ES-I3 (cell line): ENCODE measurements at regions not wholly inside any gene's neighbourhood (a gene's known extent, or its start where the extent isn't known, plus 50 kb on each side); places are given as distances from the start of the nearest gene placed in this dataset.

Source experiments
- H3K36me3 ChIP-seq: 2 replicates; pipeline ENCODE4 v1.6.1; 2013; ENCODE audit warnings: mild to moderate bottlenecking, low read length, control low read depth, moderate library complexity; ENCODE audit not compliant: insufficient read depth
- H3K4me1 ChIP-seq: 2 replicates; pipeline ENCODE4 v1.6.1; 2013; ENCODE audit warnings: mild to moderate bottlenecking, control low read depth, low read length; ENCODE audit not compliant: insufficient read depth
- H3K9ac ChIP-seq: 2 replicates; pipeline ENCODE4 v1.6.1; 2013; ENCODE audit warnings: low read depth, mild to moderate bottlenecking, low read length, moderate library complexity
- H3K9me3 ChIP-seq: 2 replicates; pipeline ENCODE4 v1.6.1; 2013; ENCODE audit warnings: mild to moderate bottlenecking, low read length, moderate library complexity; ENCODE audit not compliant: control insufficient read depth, insufficient read depth

- Histone ChIP-seq H3K36me3 (no peaks in the 10 kb centered on the region), H3K9me3 (no peaks in the 10 kb centered on the region), H3K9ac (no peak overlapping the region), H3K4me1 (no peaks in the 10 kb centered on the region)
These were observed 49.8 kb downstream of the ABCC12 start for GRCh38 chr16:48105976-48106375.

DNA sequence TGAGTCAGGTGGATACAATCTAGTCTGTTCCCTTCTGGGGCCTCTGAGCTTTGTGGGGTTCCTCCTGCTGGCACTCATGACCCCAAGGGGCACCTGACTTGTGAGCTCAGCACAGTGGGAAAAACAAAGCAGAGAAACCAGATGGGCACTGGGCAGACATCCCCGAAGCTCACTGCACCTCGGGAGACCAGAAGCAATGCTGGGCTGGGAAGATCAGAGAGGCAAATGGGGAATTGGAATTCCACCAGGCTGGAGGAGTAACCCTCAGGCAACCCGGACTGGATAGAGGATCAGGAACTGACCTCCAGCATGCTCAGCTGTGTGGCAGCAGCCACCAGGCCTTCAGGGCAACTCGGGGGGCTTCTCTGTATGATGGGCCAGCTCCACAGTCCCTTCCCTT, 50.3 kb downstream of the ABCC12 start:
- no peaks in the 10 kb centered on the region for H3K4me1 ChIP-seq
- no peak overlapping the region for H3K9ac ChIP-seq
- H3K9me3 ChIP-seq = no peaks in the 10 kb centered on the region
- H3K36me3 ChIP-seq = no peaks in the 10 kb centered on the region

GRCh38 chr16:48103591-48103990, 52.2 kb downstream of the ABCC12 start:
- no peaks in the 10 kb centered on the region for H3K4me1 ChIP-seq

GRCh38 chr16:48102083-48103008, 53.4 kb downstream of the ABCC12 start:
- H3K9me3 ChIP-seq = no peaks in the 10 kb centered on the region
- no peaks in the 10 kb centered on the region for H3K4me1 ChIP-seq
- H3K36me3 ChIP-seq = no peaks in the 10 kb centered on the region
- H3K9ac ChIP-seq = no peak overlapping the region

More at GRCh38 chr16:48103591-48103990, 52.2 kb downstream of the ABCC12 start:
- Histone ChIP-seq H3K9ac (no peak overlapping the region), H3K9me3 (no peaks in the 10 kb centered on the region), H3K36me3 (no peaks in the 10 kb centered on the region)

GRCh38 chr16:48101069-48101674, 54.6 kb downstream of the ABCC12 start:
- H3K9ac ChIP-seq = no peak overlapping the region
- H3K36me3 ChIP-seq = no peaks in the 10 kb centered on the region
- H3K4me1 ChIP-seq = no peaks in the 10 kb centered on the region
- H3K9me3 ChIP-seq = no peaks in the 10 kb centered on the region

DNA sequence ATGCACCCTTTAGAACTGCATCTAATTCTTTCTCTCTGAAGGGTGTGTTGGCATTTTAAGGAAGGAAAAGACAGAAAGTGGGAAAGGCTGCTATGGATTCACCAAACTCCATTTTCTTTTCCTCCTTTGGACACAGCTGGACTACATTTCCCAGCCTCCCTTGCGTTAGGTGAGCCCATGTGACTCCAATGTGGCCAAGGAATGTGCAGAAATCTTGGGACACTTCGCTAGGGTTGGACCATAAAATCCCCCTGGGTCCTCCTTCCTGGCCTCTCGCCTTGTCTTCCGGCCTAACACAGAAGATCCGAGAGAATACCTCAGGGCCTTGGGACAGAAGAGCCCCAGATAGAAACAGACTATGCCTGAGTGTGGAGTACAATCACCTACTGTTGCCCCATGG, 56.3 kb downstream of the ABCC12 start:
- Histone ChIP-seq H3K9me3 (no peaks in the 10 kb centered on the region), H3K9ac (no peak overlapping the region), H3K36me3 (no peaks in the 10 kb centered on the region), H3K4me1 (no peaks in the 10 kb centered on the region)

GRCh38 chr16:48098472-48098871, 57.3 kb downstream of the ABCC12 start:
- no peaks in the 10 kb centered on the region for H3K9me3 ChIP-seq
- H3K4me1 ChIP-seq = no peaks in the 10 kb centered on the region
- H3K36me3 ChIP-seq = no peaks in the 10 kb centered on the region
- H3K9ac ChIP-seq = no peak overlapping the region

- no peaks in the 10 kb centered on the region for H3K36me3 ChIP-seq
These were observed 64.7 kb downstream of the ABCC12 start for GRCh38 chr16:48091117-48091516.

GRCh38 chr16:48089053-48089792, 66.6 kb downstream of the ABCC12 start:
- Histone ChIP-seq H3K4me1 (no peaks in the 10 kb centered on the region), H3K36me3 (no peaks in the 10 kb centered on the region), H3K9me3 (peaks cover 5% of the 10 kb centered on the region; the same call in 1 of the 2 replicates), H3K9ac (no peak overlapping the region)

More at GRCh38 chr16:48091117-48091516, 64.7 kb downstream of the ABCC12 start:
- no peak overlapping the region for H3K9ac ChIP-seq
- H3K4me1 ChIP-seq = no peaks in the 10 kb centered on the region
- peaks cover 5% of the 10 kb centered on the region; the same call in 1 of the 2 replicates for H3K9me3 ChIP-seq

- Histone ChIP-seq H3K9me3 (peaks cover 2% of the 10 kb centered on the region; the same call in 1 of the 2 replicates), H3K36me3 (no peaks in the 10 kb centered on the region), H3K9ac (no peak overlapping the region), H3K4me1 (no peaks in the 10 kb centered on the region)
These were observed 68.2 kb downstream of the ABCC12 start for GRCh38 chr16:48087639-48088038.

DNA sequence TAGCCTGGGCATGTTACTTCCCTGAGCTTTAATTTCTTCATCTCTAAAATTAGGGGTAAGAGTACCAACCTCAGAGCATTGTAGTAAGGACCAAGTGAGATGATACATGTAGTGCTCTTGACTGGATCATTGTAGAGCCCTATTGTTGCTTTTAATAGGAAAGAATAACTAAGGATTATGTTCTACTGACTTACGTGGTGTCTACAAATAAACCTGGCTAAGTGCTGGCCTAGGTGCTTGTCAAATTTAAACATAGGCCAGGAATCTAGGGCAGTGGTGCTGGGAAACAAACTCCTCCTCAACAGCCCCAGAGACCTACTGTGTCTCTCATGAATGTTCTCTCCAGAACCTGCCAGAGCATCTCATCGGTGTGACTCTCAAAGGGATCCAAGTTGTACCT, 69.4 kb downstream of the ABCC12 start:
- Histone ChIP-seq H3K4me1 (no peaks in the 10 kb centered on the region), H3K9me3 (no peaks in the 10 kb centered on the region)

DNA sequence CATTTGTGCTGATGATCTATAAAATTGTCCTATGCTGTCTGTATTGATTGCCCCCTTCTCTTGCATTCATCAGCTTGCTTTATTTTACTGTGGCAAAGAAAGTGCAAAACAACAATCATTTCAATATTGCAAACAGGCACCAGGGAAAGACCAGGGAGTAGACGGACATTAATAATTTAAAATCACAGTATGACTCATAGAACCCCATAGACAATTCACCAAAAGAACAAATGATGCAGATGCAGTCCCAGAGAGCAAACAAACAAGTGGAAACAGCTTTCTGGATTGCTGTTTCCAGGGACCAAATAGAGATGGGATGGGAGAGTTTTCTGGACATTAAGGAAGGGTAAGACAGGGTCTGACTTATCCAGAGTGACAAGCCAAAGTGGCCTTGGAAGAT, 70.1 kb downstream of the ABCC12 start:
- Histone ChIP-seq H3K9me3 (no peaks in the 10 kb centered on the region), H3K9ac (no peak overlapping the region), H3K36me3 (no peaks in the 10 kb centered on the region), H3K4me1 (no peaks in the 10 kb centered on the region)

More for the DNA sequence above, 69.4 kb downstream of the ABCC12 start:
- Histone ChIP-seq H3K36me3 (no peaks in the 10 kb centered on the region), H3K9ac (no peak overlapping the region)

GRCh38 chr16:48084826-48085225, 71.0 kb downstream of the ABCC12 start:
- Histone ChIP-seq H3K9me3 (no peaks in the 10 kb centered on the region), H3K36me3 (no peaks in the 10 kb centered on the region), H3K4me1 (no peaks in the 10 kb centered on the region), H3K9ac (no peak overlapping the region)

GRCh38 chr16:48082516-48082915, 73.3 kb downstream of the ABCC12 start:
- no peaks in the 10 kb centered on the region for H3K9me3 ChIP-seq
- H3K36me3 ChIP-seq = no peaks in the 10 kb centered on the region
- H3K9ac ChIP-seq = no peak overlapping the region
- H3K4me1 ChIP-seq = no peaks in the 10 kb centered on the region
